H1 (cell line): ENCODE measurements at regions not wholly inside any gene's neighbourhood (a gene's known extent, or its start where the extent isn't known, plus 50 kb on each side); places are given as distances from the start of the nearest gene placed in this dataset.

Experiments
- BCL11A ChIP-seq, 2 experiments: IDR thresholded peaks; one replicate each; pipeline ENCODE4 v1.6.1; 2011; ENCODE audit warnings: low read depth in 2 of 2, low read length in 2 of 2, mild to moderate bottlenecking in 2 of 2
- CTCF ChIP-seq, 3 experiments: IDR thresholded peaks; 1 replicate in 2 of 3; 2 replicates in 1 of 3; pipeline versions ENCODE4 v1.5.1 to v1.6.1; 2011; ENCODE audit warnings: low read length in 3 of 3, mild to moderate bottlenecking in 3 of 3, inconsistent platforms in 2 of 3, low read depth in 1 of 3, moderate library complexity in 1 of 3; ENCODE audit not compliant: insufficient read depth in 1 of 3; ENCODE audit errors: control extremely low read depth in 1 of 3
- EP300 ChIP-seq, 2 experiments: IDR thresholded peaks; 1 replicate in 1 of 2; 2 replicates in 1 of 2; pipeline ENCODE4 v1.6.1; 2011 to 2012; ENCODE audit warnings: low read depth in 2 of 2, low read length in 2 of 2, mild to moderate bottlenecking in 2 of 2, borderline replicate concordance in 1 of 2, inconsistent platforms in 1 of 2, moderate library complexity in 1 of 2
- EZH2 ChIP-seq: fragments of 200-600 bp; sonication (generic); IDR thresholded peaks from 2 replicates; pipeline ENCODE4 v1.7.1; 2012; ENCODE audit warnings: low read depth, mild to moderate bottlenecking, moderate library complexity, low read length, inconsistent platforms; ENCODE audit not compliant: severe bottlenecking
- POLR2A ChIP-seq, 2 experiments: IDR thresholded peaks; 1 replicate in 1 of 2; 2 replicates in 1 of 2; pipeline ENCODE4 v1.6.1; 2011; ENCODE audit warnings: low read depth in 2 of 2, low read length in 2 of 2, mild to moderate bottlenecking in 2 of 2; ENCODE audit errors: control extremely low read depth in 1 of 2
- SIX5 ChIP-seq: IDR thresholded peaks from 2 replicates; pipeline ENCODE4 v1.6.1; 2011; ENCODE audit warnings: mild to moderate bottlenecking, low read depth, low read length
- ZNF274 ChIP-seq: IDR thresholded peaks from 2 replicates; pipeline ENCODE4 v1.7.0; 2012; ENCODE audit warnings: low read length, borderline replicate concordance; ENCODE audit errors: extremely low read depth
- TF ChIP-seq, protein P1 (sequence below): IDR thresholded peaks from 2 replicates; pipeline ENCODE4 v1.6.1; 2012; ENCODE audit warnings: low read length, inconsistent platforms
- TF ChIP-seq, protein P2 (sequence below): IDR thresholded peaks from 2 replicates; pipeline ENCODE4 v1.6.1; 2011; ENCODE audit warnings: low read length, improper control_type of control experiment

GRCh38 chr2:67844024-67844540 is 218.7 kb downstream of the C1D start:
- TF ChIP-seq EZH2 (no peak), CTCF (IDR thresholded peaks at IDR 0.05; ENCODE audit: control extremely low read depth in 1 of 3, insufficient read depth in 1 of 3, low read depth in 1 of 3, low read length in 3 of 3) (no peak), BCL11A (IDR thresholded peaks at IDR 0.05; ENCODE audit: low read depth in 2 of 2, low read length in 2 of 2) (no peak), EP300 (IDR thresholded peaks at IDR 0.05; ENCODE audit: borderline replicate concordance in 1 of 2, low read depth in 2 of 2, low read length in 2 of 2) (no peak), ZNF274 (no peak), POLR2A (IDR thresholded peaks at IDR 0.05; ENCODE audit: control extremely low read depth in 1 of 2, low read depth in 2 of 2, low read length in 2 of 2) (no peak), SIX5 (no peak)
- TF ChIP-seq, protein P1, sequence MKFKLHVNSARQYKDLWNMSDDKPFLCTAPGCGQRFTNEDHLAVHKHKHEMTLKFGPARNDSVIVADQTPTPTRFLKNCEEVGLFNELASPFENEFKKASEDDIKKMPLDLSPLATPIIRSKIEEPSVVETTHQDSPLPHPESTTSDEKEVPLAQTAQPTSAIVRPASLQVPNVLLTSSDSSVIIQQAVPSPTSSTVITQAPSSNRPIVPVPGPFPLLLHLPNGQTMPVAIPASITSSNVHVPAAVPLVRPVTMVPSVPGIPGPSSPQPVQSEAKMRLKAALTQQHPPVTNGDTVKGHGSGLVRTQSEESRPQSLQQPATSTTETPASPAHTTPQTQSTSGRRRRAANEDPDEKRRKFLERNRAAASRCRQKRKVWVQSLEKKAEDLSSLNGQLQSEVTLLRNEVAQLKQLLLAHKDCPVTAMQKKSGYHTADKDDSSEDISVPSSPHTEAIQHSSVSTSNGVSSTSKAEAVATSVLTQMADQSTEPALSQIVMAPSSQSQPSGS, result no peak
- TF ChIP-seq, protein P2, sequence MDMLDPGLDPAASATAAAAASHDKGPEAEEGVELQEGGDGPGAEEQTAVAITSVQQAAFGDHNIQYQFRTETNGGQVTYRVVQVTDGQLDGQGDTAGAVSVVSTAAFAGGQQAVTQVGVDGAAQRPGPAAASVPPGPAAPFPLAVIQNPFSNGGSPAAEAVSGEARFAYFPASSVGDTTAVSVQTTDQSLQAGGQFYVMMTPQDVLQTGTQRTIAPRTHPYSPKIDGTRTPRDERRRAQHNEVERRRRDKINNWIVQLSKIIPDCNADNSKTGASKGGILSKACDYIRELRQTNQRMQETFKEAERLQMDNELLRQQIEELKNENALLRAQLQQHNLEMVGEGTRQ, result no peak
